ENCODE measurements at regions not wholly inside any gene's neighbourhood (a gene's known extent, or its start where the extent isn't known, plus 50 kb on each side); places are given as distances from the start of the nearest gene placed in this dataset.

GRCh38 chr14:84162633-84163032 is 1367.3 kb upstream of the FLRT2 start:
- 76 to 89% methylated on average over 2 of the region's 2 CpGs for WGBS, 2 donors
- Histone ChIP-seq H3K4me1 (peaks cover 0 to 6% (median 0%) of the 10 kb centered on the region in 3 donors), H3K27me3 (no peaks in the 10 kb centered on the region), H3K27ac (no peak overlapping the region), H3K9me3 (no peaks in the 10 kb centered on the region), H3K36me3 (no peaks in the 10 kb centered on the region), H3K4me3 (no peak overlapping the region)
- no peak for DNase-seq
- TF ChIP-seq CTCF (IDR thresholded peaks at IDR 0.05), result no peak
- intact Hi-C loops (cut with DNase I), result no loop called here
- no peak for ATAC-seq
- no peak for FAIRE-seq

GRCh38 chr14:84167026-84167425 is 1362.9 kb upstream of the FLRT2 start:
- WGBS, 2 donors, result 57 to 72% methylated on average over 3 of the region's 3 CpGs
- Histone ChIP-seq H3K9me3 (no peaks in the 10 kb centered on the region), H3K27ac (no peak overlapping the region), H3K4me1 (no peaks in the 10 kb centered on the region), H3K27me3 (no peaks in the 10 kb centered on the region), H3K36me3 (no peaks in the 10 kb centered on the region), H3K4me3 (no peak overlapping the region)
- intact Hi-C loops (cut with DNase I), result no loop called here
- DNase-seq, result no peak
- ATAC-seq, result no peak
- TF ChIP-seq CTCF (IDR thresholded peaks at IDR 0.05), result no peak
- FAIRE-seq, result no peak

- DNase-seq, result no peak
- Histone ChIP-seq H3K36me3 (no peaks in the 10 kb centered on the region), H3K4me1 (peaks cover 0 to 5% (median 0%) of the 10 kb centered on the region in 3 donors), H3K4me3 (no peak overlapping the region), H3K27me3 (no peaks in the 10 kb centered on the region), H3K27ac (no peak overlapping the region), H3K9me3 (no peaks in the 10 kb centered on the region)
- intact Hi-C loops (cut with DNase I), result no loop called here
- WGBS, 2 donors, result 87 to 89% methylated on average over 2 of the region's 2 CpGs
- TF ChIP-seq CTCF (IDR thresholded peaks at IDR 0.05), result no peak
- no peak for FAIRE-seq
- no peak for ATAC-seq
Measured at GRCh38 chr14:84180336-84180735, 1349.6 kb upstream of the FLRT2 start.

GRCh38 chr14:84181072-84181471 is 1348.9 kb upstream of the FLRT2 start:
- FAIRE-seq (no peak), DNase-seq (no peak), ATAC-seq (no peak)
- Histone ChIP-seq H3K4me3 (no peak overlapping the region), H3K4me1 (peaks cover 0 to 5% (median 0%) of the 10 kb centered on the region in 3 donors), H3K27me3 (no peaks in the 10 kb centered on the region), H3K27ac (no peak overlapping the region), H3K36me3 (no peaks in the 10 kb centered on the region), H3K9me3 (no peaks in the 10 kb centered on the region)
- intact Hi-C loops (cut with DNase I), result no loop called here
- TF ChIP-seq CTCF (IDR thresholded peaks at IDR 0.05), result no peak
- WGBS, 2 donors, result 83% methylated on average over 2 of the region's 2 CpGs

GRCh38 chr14:84195514-84195913 is 1334.4 kb upstream of the FLRT2 start:
- H3K27ac ChIP-seq, result no peak overlapping the region
- no peak for TF ChIP-seq CTCF (IDR thresholded peaks at IDR 0.05)

More at GRCh38 chr14:84195514-84195913, 1334.4 kb upstream of the FLRT2 start:
- no peak for DNase-seq
- intact Hi-C loops (cut with DNase I), result no loop called here
- Histone ChIP-seq H3K9me3 (no peaks in the 10 kb centered on the region), H3K4me3 (no peak overlapping the region), H3K4me1 (no peaks in the 10 kb centered on the region), H3K27me3 (no peaks in the 10 kb centered on the region), H3K36me3 (no peaks in the 10 kb centered on the region)
- no peak for FAIRE-seq
- ATAC-seq, result no peak
